CD4-positive, alpha-beta T cell (primary cell): ENCODE measurements at regions not wholly inside any gene's neighbourhood (a gene's known extent, or its start where the extent isn't known, plus 50 kb on each side); places are given as distances from the start of the nearest gene placed in this dataset.

Source experiments
- ATAC-seq: fragments of 200-7000 bp; cut with Tn5 transposase; one replicate; pipeline ENCODE4 v1.10.0; 2022; ENCODE audit warnings: mild to moderate bottlenecking; ENCODE audit not compliant: poor library complexity
- CTCF ChIA-PET: fragments of 350-600 bp; sonication (Branson Sonifier 250); formaldehyde crosslinking; loops from one replicate; lab custom pipeline; 2021; ENCODE audit warnings: antibody characterized with exemption, inconsistent platforms; lab: Charles Lee
- POLR2A ChIA-PET: fragments of 350-600 bp; sonication (Branson Sonifier 250); formaldehyde crosslinking; loops from one replicate; lab custom pipeline; 2021; ENCODE audit warnings: antibody characterized with exemption, inconsistent platforms; lab: Charles Lee
- DNase-seq, 14 experiments: peaks; one replicate each; pipeline ENCODE4 v3.0.0-alpha.2; 2013 to 2020; ENCODE audit warnings: mixed read lengths in 2 of 14
- H3K27ac ChIP-seq, 2 donors: one replicate each; pipeline versions ENCODE4 v1.5.1 to v1.7.0; 2013; ENCODE audit warnings: low read length in 2 of 2, low read depth in 1 of 2, mild to moderate bottlenecking in 1 of 2
- H3K27me3 ChIP-seq, 2 experiments: 1 replicate in 1 of 2; 2 replicates in 1 of 2; pipeline versions ENCODE4 v1.6.1 to v1.7.0; 2013; ENCODE audit warnings: low read length in 2 of 2, control low read depth in 1 of 2, mild to moderate bottlenecking in 1 of 2, moderate library complexity in 1 of 2; ENCODE audit not compliant: insufficient read depth in 2 of 2, control insufficient read depth in 1 of 2
- H3K36me3 ChIP-seq: one replicate; pipeline ENCODE4 v1.6.1; 2013; ENCODE audit warnings: low read length, control low read depth; ENCODE audit not compliant: insufficient read depth
- H3K4me1 ChIP-seq: one replicate; pipeline ENCODE4 v1.6.1; 2013; ENCODE audit warnings: low read length, control low read depth; ENCODE audit not compliant: insufficient read depth
- H3K4me3 ChIP-seq: one replicate; pipeline ENCODE4 v1.5.1; 2013; ENCODE audit warnings: mild to moderate bottlenecking, low read length, moderate library complexity
- H3K9me3 ChIP-seq, 2 experiments: 1 replicate in 1 of 2; 2 replicates in 1 of 2; pipeline versions ENCODE4 v1.6.1 to v1.7.0; 2013; ENCODE audit warnings: low read length in 2 of 2, mild to moderate bottlenecking in 2 of 2, control low read depth in 1 of 2, moderate library complexity in 1 of 2; ENCODE audit not compliant: control insufficient read depth in 1 of 2, insufficient read depth in 1 of 2
- H3K27ac Mint-ChIP-seq: one replicate; pipeline ENCODE4 v1.8.0; 2020; ENCODE audit warnings: mixed read lengths
- H3K27me3 Mint-ChIP-seq: one replicate; pipeline ENCODE4 v1.8.0; 2021; ENCODE audit warnings: mixed read lengths
- H3K36me3 Mint-ChIP-seq: one replicate; pipeline ENCODE4 v1.8.0; 2021; ENCODE audit warnings: low read depth, mixed read lengths
- H3K4me1 Mint-ChIP-seq: one replicate; pipeline ENCODE4 v1.8.0; 2021; ENCODE audit warnings: low read depth, mixed read lengths
- H3K4me3 Mint-ChIP-seq: one replicate; pipeline ENCODE4 v1.8.0; 2020; ENCODE audit warnings: mild to moderate bottlenecking, mixed read lengths
- H3K9me3 Mint-ChIP-seq: one replicate; pipeline ENCODE4 v1.8.0; 2020; ENCODE audit warnings: mixed read lengths
- intact Hi-C, 2 experiments: fragments of 100-400 bp; cut with DNase I in 1 of 2; cut with micrococcal nuclease in 1 of 2; formaldehyde crosslinking; loops; one replicate each; pipeline versions ENCODE4 v1.15.1 to v1.9.0; 2023 to 2025; cut with DNase I, micrococcal nuclease
- TF ChIP-seq, protein P1 (sequence below): fragments of 200-600 bp; IDR thresholded peaks from one replicate; pipeline ENCODE4 v1.8.0; 2022; ENCODE audit warnings: antibody characterized with exemption, mild to moderate bottlenecking

DNA sequence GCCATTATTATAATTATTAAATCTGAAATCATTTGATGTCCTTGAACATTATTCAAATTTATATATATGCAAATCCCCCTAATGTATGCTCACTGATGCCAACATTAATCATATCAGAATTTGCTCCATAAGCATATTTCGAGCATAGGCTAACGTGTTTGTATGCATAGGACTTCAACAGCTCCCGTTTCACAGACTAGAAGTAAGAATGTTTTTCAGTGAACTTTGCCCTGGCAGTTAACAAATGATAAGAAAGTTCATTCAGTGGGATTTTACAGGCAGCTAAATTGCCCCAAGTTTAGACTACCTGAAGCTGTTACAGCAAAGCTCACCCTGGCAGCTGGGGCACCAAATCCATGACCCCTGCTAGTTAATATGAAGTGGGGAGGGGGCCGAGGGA, 272.0 kb downstream of the LNPK start:
- Mint-ChIP-seq H3K4me1 (no peaks in the 10 kb centered on the region), H3K9me3 (no peaks in the 10 kb centered on the region), H3K36me3 (no peaks in the 10 kb centered on the region), H3K4me3 (no peak overlapping the region), H3K27me3 (peaks cover 5% of the 10 kb centered on the region), H3K27ac (no peak overlapping the region)
- H3K4me1 ChIP-seq: no peaks in the 10 kb centered on the region
- DNase-seq (no peak), ATAC-seq (no peak)
- intact Hi-C loops: no loop called here
- POLR2A ChIA-PET: no interaction called here
- TF ChIP-seq, protein P1, sequence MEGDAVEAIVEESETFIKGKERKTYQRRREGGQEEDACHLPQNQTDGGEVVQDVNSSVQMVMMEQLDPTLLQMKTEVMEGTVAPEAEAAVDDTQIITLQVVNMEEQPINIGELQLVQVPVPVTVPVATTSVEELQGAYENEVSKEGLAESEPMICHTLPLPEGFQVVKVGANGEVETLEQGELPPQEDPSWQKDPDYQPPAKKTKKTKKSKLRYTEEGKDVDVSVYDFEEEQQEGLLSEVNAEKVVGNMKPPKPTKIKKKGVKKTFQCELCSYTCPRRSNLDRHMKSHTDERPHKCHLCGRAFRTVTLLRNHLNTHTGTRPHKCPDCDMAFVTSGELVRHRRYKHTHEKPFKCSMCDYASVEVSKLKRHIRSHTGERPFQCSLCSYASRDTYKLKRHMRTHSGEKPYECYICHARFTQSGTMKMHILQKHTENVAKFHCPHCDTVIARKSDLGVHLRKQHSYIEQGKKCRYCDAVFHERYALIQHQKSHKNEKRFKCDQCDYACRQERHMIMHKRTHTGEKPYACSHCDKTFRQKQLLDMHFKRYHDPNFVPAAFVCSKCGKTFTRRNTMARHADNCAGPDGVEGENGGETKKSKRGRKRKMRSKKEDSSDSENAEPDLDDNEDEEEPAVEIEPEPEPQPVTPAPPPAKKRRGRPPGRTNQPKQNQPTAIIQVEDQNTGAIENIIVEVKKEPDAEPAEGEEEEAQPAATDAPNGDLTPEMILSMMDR: no peak
- peaks cover 0 to 4% of the 10 kb centered on the region in 2 experiments for H3K9me3 ChIP-seq
- CTCF ChIA-PET: no interaction called here
- H3K4me3 ChIP-seq: no peak overlapping the region
- H3K36me3 ChIP-seq: no peaks in the 10 kb centered on the region
- no peak overlapping the region for H3K27ac ChIP-seq
- H3K27me3 ChIP-seq: no peaks in the 10 kb centered on the region

DNA sequence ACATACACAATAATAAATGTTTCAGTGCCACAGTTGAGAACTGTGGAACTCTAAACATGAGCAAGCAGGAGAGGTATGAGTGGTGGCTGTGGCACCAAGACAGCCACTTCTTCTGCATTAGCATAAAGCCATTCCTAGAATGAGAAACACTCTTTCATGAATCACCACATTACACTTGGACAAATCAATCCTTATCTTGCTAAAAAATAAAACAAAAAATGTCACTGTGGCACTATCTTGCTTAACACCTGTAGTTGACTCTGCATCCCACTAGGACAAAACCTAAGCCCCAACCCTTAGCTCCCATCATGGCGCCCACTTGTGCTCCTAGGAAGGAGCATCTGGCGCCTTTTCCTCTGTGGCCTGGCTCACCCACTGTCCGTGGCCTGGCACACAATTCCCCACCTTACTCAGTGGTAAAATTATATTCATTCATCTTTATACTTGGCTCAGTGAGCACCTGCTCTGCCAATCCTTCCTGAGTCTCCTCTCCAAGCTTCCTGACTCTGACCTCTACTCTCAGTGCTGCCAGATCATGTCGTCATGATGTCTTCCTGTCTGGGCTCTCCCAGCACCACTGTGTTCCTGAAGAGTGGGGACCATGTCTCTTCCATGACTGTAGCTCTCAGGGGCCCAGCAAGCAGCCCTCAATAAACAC, 272.9 kb downstream of the LNPK start:
- no peak overlapping the region for H3K4me3 ChIP-seq
- intact Hi-C loops: no loop called here

DNA sequence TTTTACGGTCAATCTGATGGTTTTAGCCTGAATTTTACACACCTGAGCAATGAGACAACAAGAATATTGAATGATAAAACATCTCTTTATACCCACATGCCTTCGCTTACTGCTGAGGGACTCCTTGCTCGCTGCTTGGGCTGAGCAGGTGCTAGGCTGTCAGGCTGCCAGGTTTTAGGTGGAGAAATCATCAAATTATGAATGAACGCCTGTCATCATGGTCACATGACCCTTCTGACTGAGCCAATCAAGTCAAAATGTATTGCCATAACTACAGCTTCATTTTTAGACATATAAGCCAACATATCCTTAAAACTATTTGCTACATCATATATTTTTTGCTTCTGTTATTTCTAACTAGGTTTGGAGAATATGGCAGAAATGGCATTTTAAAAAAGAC, 274.0 kb downstream of the LNPK start:
- TF ChIP-seq, protein P1: no peak
- H3K36me3 ChIP-seq: no peaks in the 10 kb centered on the region
- no peaks in the 10 kb centered on the region for H3K27me3 ChIP-seq
- Mint-ChIP-seq H3K36me3 (no peaks in the 10 kb centered on the region), H3K4me3 (no peak overlapping the region), H3K27me3 (peaks cover 5% of the 10 kb centered on the region), H3K4me1 (no peaks in the 10 kb centered on the region), H3K9me3 (peaks cover 5% of the 10 kb centered on the region), H3K27ac (no peak overlapping the region)
- CTCF ChIA-PET: no interaction called here
- no peak overlapping the region for H3K27ac ChIP-seq
- no peaks in the 10 kb centered on the region for H3K9me3 ChIP-seq
- no peak for DNase-seq
- no peaks in the 10 kb centered on the region for H3K4me1 ChIP-seq
- POLR2A ChIA-PET: no interaction called here
- no peak for ATAC-seq
- intact Hi-C loops: no loop called here
- no peak overlapping the region for H3K4me3 ChIP-seq

More for the DNA sequence above, 272.9 kb downstream of the LNPK start:
- no peaks in the 10 kb centered on the region for H3K36me3 ChIP-seq
- TF ChIP-seq, protein P1: no peak
- Mint-ChIP-seq H3K36me3 (no peaks in the 10 kb centered on the region), H3K27me3 (peaks cover 5% of the 10 kb centered on the region), H3K4me1 (no peaks in the 10 kb centered on the region), H3K27ac (no peak overlapping the region), H3K4me3 (no peak overlapping the region), H3K9me3 (peaks cover 3% of the 10 kb centered on the region)
- no peak overlapping the region for H3K27ac ChIP-seq
- CTCF ChIA-PET: no interaction called here
- no peaks in the 10 kb centered on the region for H3K9me3 ChIP-seq
- POLR2A ChIA-PET: no interaction called here
- no peak for ATAC-seq
- no peaks in the 10 kb centered on the region for H3K4me1 ChIP-seq
- DNase-seq: no peak
- no peaks in the 10 kb centered on the region for H3K27me3 ChIP-seq
